NCI-H2227 (cell line): ENCODE measurements at regions not wholly inside any gene's neighbourhood (a gene's known extent, or its start where the extent isn't known, plus 50 kb on each side); places are given as distances from the start of the nearest gene placed in this dataset.
"Not testable (repeated sequence)": the region's sequence is repeated elsewhere in the genome, so short reads cannot be mapped to it uniquely, and the experiment has no call there.

Experiments used
- DNase-seq: peaks from one replicate; lab custom pipeline; 2025; ENCODE audit not compliant: unreplicated experiment; lab: John Stamatoyannopoulos, UW

DNA sequence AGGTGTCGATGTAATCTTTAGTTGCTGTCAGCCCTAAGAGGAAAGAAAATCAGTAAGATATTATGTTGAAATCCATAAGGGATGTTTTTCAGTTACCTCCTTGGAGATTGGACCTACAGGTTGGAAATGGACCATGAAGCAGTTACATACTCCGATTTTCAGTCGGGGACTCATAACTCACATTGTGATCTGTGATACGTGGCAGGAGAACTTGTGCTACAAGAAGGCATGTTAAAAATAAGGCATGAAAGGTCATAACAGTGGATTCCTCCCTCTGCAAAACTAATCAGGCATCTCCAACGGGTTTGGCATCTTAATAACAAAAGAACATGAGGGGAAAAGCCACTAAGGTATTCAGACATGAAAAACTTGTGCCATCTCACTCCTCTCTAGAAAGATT lies 111.2 kb upstream of the CACHD1 start:
- DNase-seq = no peak

DNA sequence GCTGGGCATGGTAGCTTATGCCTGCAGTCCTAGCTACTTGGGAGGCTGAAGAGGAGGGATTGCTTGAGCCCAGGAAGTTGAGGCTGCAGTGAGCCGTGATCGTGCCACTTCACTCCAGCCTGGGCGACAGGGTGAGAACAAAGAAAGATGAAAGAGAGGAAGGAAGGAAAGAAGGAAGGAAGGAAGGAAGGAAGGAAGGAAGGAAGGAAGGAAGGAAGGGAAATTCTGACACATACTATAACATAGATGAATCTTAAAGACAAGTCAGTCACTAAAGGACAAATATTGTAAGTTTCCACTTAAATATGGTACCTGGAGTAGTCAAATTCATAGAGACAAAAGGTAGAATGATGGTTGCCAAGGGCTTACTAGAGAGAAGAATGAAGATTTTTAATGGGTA lies 108.0 kb upstream of the CACHD1 start:
- no peak for DNase-seq

DNA sequence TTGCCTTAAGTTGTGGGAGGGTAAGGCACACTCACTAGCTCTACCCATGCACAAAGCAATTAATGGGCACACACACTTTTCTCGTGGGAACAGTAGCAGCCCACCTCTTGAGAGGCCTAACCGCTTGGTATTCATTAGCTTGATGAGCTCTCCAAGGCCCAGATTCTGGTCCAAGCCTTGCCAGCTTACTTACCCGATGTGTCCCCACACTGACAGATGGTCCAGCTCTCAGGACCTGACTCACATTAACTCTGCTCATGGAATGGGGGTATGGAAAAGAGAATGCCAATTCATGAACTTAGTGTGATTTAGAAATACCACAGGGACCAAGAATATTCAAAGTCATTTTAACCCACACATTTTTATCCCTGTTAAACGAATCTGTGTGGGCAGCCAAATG lies 106.8 kb upstream of the CACHD1 start:
- no peak for DNase-seq

DNA sequence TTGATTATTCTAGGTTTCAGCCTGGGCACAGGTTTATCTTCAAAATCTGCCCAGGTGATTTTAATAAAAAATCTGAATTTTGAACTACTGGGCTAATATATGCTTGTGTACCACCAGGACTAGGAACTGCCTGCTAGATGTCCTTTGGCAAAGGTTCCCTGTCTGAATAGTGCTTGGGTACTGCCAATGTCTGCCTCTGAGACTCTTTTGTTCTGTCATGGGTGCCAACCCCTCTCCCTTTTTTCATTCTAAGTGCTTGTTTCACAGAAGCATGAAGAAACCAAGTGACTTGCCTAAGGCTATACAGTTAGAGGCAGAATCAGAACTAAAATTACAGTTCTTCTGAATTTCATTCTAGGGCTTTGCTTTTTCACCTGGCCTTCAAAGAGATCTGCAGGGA lies 106.3 kb upstream of the CACHD1 start:
- DNase-seq = no peak

DNA sequence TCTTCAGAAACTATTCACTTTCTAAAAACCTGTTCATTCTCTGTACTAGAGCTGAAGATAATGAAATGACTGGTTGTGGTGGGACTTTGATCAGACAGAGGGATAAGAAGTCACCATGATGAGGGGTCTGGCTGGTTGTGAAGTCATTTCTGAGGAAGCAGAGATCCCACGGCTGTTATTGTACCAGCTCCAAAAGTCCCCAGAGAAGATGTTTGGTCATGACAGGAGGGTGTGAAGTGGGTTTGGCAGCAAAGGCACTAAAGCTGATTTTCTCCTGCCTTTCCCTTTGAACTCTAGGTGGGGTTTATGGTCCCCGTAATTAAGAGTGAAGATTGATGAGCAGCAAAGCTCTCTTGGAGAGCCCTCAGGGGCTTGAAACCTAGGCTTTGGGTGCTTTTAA lies 103.1 kb upstream of the CACHD1 start:
- DNase-seq = no peak

DNA sequence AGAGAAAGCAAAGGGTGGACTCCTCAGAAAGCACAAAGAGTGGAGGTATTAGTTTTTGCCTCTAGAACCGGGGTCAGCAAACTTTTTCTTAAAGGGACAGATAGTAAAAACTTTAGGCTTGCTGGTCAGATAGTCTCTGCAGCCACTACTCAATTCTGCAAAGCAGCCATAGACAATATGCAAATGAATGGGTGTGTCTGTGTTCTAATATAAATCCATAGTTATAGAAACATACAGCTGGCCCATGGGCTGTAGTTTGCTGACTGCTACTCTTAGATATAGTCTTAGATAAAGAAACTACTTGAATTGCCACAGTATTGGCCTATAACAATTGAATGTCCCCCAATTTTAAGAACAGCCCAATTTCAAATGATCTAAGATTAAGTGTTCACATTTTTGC lies 101.6 kb upstream of the CACHD1 start:
- no peak for DNase-seq

DNA sequence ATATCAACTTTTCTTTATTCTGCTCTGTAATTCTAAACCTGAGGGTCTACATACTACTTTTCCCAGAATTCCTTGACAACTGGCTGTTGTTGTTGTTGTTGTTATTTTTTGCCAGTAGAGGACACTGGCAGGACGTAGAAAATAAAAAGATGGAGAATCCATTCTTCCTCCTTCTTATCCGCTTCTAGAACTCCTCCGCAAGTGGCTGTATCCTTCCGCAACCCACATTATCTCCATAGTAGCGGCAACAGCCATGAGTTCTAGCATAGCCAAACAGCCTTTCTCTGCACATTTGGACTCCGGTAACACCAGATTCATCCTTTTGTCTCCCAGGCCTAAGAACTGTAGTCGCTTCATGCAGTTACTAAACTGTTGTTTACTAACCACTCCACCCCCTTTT lies 91.1 kb upstream of the CACHD1 start:
- DNase-seq = peak; percentile 56

DNA sequence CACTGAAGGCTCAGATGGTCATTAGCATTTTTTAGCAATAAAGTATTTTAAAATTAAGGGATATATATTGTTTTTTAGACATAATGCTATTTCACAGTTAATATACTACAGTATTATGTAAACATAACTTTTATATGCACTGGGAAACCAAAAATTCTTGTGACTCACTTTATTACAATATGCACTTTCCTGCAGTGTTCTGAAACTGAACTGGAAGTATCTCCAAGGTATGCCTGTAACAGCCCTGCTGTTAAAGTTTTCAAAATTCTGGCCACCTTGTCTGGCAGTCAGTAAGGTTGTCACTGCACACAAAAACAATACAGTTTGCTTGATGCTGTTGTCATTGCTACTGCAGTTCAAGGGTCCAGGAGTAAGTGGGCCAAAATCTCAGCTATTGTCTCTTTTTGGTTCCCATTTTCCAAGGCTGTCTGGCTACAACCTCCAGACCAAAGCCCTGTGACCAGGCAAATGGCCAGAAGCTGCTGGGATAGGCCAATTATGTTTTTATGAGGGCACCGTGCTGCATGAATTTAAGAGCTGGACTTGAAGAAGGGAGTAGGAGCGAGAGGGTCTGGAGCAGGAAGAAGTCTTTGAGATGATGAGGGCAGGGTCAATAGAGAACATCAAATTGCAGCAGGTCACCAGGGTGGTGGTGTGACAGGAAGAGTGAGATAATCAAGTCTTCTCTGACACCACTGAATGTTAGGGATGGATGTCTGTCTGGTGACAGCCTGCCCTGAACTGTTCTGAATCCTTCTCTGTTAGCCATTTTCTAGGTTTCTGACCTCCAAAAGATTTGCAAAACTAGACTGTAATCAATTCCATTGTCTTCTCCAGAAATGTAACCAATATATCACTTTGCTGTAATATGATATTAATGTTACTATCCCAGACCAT lies 82.3 kb upstream of the CACHD1 start:
- no peak for DNase-seq

DNA sequence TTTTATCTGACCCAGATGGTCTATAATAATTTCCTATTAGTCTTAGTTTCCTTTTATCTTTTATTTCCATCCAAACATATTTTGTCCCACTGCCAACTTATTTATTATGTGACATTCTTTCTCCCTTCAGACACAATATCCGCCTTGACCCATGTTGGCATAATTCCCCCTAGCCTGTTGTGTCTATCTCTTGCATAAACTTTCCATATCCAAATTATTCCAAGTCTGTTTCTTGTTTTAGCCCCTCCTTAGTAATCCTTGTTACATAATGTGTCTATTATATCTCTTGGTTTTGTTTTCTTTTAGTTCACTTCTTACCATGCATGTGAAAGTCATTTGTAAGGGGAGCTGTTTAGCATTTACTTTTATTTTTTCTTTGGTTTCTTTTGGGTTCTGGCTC lies 81.6 kb upstream of the CACHD1 start:
- DNase-seq = no peak

DNA sequence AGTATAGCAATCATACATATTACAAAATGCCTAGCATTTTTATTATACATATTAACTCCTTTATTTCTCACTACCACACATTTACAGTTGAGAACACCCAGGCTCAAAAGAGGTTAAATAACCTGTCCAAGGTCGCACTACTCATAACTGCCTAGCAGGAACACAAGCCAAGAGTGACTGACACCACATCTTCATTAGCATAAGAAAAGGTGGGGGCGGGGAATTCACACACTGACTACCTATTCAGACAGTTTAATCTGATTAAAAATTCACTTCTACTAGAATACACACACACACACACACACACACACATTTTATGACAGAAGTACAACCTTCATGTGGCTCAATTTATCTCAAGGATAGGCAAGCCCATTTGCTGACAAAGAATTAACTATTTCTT lies 77.8 kb upstream of the CACHD1 start:
- DNase-seq = no peak

DNA sequence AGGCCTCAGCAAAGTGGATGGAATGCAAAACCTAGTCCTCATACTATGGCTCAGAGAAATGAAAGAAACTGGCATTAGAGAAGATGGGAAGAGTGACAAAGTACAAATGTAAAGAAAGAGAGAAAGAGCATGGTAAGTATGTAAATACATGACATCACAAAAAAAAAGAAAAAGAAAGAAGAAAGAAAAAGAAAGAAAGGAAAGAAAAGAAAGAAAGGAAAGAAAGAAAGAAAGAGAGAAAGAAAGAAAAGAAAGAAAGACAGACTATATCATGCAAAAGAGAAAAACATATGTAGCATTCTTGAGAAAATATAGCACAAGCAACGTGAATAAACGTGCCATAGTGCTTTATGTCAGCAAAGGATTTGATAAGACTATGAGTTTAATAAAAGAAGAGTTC lies 76.1 kb upstream of the CACHD1 start:
- DNase-seq = no peak

DNA sequence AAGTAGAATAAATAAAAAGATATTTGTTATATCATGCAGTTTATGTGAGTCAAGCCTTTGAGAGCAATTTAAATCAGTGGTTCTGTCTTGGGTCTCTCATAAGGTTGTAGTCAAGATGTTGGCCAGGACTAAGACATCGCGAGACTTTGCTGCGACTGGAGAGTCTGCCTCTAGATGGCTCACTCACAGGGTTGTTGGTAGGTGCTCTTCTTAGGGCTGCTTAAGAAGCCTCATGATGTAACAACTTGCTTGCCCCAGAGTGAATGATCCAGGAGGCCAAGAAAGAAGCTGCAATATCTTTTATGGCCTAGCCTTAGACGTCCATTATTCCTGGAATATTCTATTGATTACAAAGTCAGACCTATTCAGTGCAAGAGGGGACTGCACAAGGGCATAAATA lies 73.1 kb upstream of the CACHD1 start:
- no peak for DNase-seq

DNA sequence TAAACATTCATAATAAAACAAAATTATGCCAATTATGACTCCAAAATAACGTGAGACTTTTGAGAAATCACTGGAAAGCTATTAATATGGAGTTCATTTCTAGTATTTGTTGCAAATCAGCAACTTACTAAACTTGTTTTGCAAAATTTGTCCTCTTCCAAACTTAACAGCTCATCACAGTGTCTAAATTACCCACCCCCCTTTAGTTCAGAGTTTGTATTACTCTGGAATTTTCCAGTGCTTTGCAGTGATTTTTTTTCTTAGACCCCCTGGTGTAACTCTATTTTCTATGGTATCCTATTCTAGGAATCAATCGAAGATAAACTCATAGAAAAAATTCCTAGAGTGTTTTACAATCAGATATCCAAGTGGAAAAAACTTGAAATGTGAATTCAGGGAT lies 72.4 kb upstream of the CACHD1 start:
- no peak for DNase-seq

DNA sequence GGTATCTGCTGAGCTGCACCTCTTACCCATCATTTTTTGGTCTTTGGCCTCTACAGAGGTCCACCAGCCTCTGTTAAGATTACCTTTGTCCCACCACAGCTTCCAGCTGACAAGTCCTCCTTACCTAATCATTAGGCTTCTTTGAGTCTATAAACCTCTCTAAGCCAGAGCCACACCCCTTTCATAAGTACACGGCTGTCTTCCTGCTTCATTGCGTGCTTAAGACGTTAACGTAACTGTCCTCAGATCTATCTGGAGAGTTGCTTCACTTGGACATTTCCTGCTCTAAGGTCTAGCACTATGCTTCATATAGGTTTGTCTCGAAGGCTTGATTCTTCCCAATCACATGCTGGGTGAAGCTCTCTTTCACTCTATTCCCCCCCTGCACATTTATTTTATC lies 71.0 kb upstream of the CACHD1 start:
- DNase-seq = no peak

DNA sequence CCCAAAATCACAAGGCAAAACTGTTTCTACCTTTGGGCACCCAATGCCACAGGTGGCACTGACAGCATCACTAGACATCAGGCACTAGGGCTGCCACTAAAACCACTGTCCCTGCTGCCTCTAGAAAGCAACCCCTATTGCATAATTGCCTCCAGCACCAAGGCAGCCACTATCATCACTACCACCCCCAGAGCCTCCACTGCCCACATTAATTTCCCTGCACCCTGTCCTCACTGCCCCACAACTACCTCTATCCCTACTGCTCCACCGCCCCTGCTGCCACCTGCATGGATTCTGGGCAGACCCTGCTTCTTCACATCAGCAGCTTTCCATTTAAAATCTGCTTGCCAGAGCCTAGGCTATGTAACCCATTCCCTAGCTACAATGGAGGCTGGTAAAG lies 68.6 kb upstream of the CACHD1 start:
- DNase-seq = no peak

DNA sequence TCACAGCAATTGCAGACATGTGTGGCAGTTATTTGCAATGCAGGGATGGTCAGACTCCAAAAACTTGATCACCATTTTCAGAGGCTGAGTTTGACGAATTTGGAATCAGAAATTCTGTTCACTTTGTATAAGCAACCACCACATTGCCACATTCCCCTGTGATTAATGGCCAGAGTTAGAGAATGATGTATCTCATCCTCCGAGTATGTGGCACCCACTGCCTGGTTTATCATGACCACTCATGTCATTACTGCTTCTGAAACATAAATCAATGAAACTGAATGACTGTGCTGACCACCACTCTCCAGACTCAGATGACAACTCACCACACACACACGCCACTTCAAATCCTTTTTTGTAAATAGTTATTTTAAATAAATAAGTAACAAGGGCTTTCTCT lies 66.6 kb upstream of the CACHD1 start:
- no peak for DNase-seq

DNA sequence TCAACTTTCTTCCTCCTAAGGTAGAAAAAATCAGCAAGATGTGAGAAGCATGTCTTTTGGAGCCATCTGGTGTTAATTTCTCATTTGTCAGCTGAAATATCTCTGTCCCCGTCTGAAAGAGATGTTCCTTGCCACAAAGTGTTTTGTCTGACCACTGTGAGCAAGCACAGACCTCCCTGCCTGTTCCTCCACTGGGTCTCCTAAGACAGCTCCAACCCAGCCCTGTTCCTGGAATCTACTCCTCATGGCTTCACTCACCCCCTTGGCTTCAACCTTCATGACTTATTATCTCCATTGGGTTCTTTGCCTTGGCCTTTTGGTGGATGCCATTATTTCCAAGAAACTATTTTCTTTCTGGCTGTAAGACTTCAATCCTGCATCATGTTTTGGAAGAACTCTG lies 65.7 kb upstream of the CACHD1 start:
- DNase-seq = no peak

DNA sequence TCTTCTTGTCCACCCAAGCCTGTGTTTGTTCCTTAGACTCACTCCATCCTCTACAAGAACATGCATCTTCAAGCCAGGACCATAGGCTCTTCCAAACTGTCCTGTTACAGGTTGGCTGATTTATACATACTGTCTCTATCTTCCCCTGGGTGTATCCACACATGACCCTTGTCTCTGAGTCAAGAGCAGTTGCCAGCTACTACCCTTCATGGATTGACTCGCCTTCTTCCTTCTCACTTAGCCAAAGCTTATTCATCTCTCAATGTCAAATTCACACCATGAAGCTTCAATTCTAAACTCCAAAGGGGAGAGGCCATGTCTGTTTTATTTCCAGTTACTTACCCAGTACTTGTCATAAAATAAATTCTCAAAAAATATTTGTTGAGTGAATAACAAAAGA lies 64.1 kb upstream of the CACHD1 start:
- DNase-seq = no peak

DNA sequence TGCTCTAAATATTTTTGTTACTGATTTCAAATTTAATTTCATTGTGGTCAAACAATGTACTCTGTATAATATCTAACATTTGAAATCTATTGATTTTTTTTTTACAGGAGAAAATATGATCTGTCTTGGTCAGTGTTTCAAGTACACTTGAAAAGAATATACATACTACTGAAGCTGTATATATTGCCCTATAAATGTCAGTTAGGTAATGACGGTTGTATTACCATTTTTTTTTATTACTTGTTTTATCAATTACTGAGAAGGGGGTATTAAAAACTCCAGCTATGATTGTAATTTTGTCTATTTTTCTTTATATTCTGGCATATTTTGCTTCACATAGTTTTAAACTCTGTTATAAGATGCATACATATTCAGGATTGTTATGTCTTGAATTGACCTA lies 59.7 kb upstream of the CACHD1 start:
- DNase-seq = no peak

DNA sequence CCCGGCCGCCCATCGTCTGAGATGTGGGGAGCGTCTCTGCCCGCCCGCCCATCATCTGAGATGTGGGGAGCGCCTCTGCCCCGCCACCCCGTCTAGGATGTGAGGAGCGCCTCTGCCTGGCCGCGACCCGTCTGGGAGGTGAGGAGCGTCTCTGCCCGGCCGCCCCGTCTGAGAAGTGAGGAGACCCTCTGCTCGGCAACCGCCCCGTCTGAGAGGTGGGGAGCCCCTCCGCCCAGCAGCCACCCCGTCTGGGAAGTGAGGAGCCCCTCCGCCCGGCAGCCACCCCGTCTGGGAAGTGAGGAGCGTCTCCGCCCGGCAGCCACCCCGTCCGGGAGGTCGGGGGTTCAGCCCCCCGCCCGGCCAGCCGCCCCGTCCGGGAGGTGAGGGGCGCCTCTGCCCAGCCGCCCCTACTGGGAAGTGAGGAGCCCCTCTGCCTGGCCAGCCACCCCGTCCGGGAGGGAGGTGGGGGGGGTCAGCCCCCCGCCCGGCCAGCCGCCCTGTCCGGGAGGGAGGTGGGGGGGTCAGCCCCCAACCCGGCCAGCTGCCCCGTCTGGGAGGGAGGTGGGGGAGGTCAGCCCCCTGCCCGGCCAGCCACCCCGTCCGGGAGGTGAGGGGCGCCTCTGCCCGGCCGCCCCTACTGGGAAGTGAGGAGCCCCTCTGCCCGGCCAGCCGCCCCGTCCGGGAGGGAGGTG lies 54.9 kb upstream of the CACHD1 start:
- DNase-seq = not testable (repeated sequence)

DNA sequence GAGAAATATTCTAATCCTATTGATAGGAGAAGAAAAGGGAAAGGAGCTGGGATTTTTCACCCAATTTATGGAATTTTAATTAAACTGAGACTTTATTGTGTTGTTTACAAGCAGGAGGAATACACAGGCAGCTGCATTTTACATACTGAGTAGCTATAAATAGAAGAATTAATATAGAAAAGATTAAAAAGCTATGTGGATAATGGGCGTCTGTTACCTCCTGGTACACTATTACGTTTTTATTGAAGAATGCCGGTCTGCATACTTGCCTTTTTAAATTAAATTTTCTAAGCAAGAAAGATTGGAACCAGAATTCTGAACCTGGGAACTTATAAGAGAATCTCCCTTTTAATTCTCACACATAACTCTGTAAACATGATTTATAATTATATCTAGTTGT lies 52.1 kb upstream of the CACHD1 start:
- no peak for DNase-seq
